ENCODE measurements at regions not wholly inside any gene's neighbourhood (a gene's known extent, or its start where the extent isn't known, plus 50 kb on each side); places are given as distances from the start of the nearest gene placed in this dataset.

DNA sequence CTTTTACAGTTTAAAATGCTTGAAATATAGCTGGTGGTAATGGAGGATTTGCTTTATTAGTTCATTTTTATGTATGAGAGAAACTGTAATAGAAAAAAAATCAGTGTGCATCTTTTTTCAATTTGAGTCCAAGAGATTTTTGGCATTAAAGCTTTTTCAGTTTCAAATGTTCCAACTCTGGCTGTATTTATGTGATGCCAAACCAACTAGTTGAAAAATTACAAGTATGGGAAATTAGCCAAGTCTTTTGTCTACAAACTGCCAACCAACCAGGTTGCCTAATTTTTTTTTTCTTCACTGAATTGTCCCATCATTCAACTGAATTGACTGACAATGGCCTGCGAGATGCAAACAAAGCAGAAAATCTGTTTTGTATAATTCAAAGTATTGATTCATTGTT lies 95.7 kb downstream of the ICOS start:
- TF ChIP-seq, protein P1, sequence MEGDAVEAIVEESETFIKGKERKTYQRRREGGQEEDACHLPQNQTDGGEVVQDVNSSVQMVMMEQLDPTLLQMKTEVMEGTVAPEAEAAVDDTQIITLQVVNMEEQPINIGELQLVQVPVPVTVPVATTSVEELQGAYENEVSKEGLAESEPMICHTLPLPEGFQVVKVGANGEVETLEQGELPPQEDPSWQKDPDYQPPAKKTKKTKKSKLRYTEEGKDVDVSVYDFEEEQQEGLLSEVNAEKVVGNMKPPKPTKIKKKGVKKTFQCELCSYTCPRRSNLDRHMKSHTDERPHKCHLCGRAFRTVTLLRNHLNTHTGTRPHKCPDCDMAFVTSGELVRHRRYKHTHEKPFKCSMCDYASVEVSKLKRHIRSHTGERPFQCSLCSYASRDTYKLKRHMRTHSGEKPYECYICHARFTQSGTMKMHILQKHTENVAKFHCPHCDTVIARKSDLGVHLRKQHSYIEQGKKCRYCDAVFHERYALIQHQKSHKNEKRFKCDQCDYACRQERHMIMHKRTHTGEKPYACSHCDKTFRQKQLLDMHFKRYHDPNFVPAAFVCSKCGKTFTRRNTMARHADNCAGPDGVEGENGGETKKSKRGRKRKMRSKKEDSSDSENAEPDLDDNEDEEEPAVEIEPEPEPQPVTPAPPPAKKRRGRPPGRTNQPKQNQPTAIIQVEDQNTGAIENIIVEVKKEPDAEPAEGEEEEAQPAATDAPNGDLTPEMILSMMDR (IDR thresholded peaks at IDR 0.05; ENCODE audit: insufficient read depth, low read depth, low read length, missing control alignments), result no peak
- DNase-seq (ENCODE audit: low read depth), result no peak
- H3K4me3 ChIP-seq (ENCODE audit: low read length), result no peak overlapping the region

- DNase-seq (ENCODE audit: low read depth), result no peak
- TF ChIP-seq, protein P1 (IDR thresholded peaks at IDR 0.05; ENCODE audit: insufficient read depth, low read depth, low read length, missing control alignments), result no peak
- H3K4me3 ChIP-seq (ENCODE audit: low read length), result no peak overlapping the region
Observed at GRCh38 chr2:204033611-204034495, 97.3 kb downstream of the ICOS start.

GRCh38 chr2:204036706-204037105 lies 100.1 kb downstream of the ICOS start:
- H3K4me3 ChIP-seq (ENCODE audit: low read length), result no peak overlapping the region
- no peak for DNase-seq (ENCODE audit: low read depth)
- TF ChIP-seq, protein P1 (IDR thresholded peaks at IDR 0.05; ENCODE audit: insufficient read depth, low read depth, low read length, missing control alignments), result no peak

GRCh38 chr2:204037286-204037685 lies 100.7 kb downstream of the ICOS start:
- no peak for DNase-seq (ENCODE audit: low read depth)
- TF ChIP-seq, protein P1 (IDR thresholded peaks at IDR 0.05; ENCODE audit: insufficient read depth, low read depth, low read length, missing control alignments), result no peak
- H3K4me3 ChIP-seq (ENCODE audit: low read length), result no peak overlapping the region

DNA sequence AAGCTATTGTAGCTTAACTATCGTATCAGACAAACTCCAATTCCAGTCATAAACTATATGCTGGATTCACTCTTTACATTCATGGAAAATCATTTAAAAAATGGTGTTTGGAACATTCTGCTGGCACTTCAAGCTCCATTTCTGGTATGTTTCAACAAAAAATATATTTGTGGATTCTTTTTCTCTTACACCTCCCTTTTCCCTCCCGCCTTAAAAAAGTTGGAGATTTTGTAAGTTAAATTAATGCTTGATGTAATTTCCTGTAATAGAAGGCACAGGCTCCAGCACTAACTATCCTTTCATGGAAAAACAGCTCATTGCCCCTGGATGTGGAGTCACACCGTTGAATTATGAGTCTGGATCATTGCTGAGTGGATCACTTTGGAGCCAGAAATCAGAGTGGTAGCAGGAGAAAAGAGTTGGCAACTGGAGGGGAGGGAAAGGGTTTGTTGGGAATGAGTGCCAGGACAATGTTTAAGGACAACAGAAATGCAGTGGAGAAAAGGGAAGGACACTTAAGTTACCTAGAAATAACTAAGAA lies 102.8 kb downstream of the ICOS start:
- no peak for DNase-seq (ENCODE audit: low read depth)
- H3K4me3 ChIP-seq (ENCODE audit: low read length), result no peak overlapping the region
- TF ChIP-seq, protein P1 (IDR thresholded peaks at IDR 0.05; ENCODE audit: insufficient read depth, low read depth, low read length, missing control alignments), result no peak

DNA sequence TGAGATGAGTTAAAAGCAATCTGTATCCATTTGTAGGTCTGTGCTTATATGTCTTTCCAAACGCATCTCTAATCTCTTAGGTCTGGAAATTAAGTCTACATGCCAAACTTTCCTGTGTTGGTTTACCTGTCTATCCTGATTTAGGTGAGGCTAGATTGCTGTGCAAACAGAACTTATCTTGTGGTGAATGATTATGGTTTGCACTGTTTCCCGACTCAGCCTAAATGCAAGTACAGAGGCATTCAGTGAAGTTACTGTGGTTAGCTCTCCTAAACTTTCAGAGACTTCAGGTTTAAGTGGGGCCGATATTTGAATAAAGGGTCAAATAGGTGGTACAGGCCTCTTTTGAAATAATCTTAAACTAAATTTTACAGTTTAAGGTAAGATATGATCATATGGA lies 103.5 kb downstream of the ICOS start:
- no peak overlapping the region for H3K4me3 ChIP-seq (ENCODE audit: low read length)
- no peak for DNase-seq (ENCODE audit: low read depth)
- TF ChIP-seq, protein P1 (IDR thresholded peaks at IDR 0.05; ENCODE audit: insufficient read depth, low read depth, low read length, missing control alignments), result no peak

Data from epithelial cell of esophagus (primary cell).